ENCODE measurements at regions not wholly inside any gene's neighbourhood (a gene's known extent, or its start where the extent isn't known, plus 50 kb on each side); places are given as distances from the start of the nearest gene placed in this dataset.

GRCh38 chr10:2599571-2599970, 467.8 kb upstream of the PFKP start:
- no peaks in the 10 kb centered on the region for H3K4me1 ChIP-seq (ENCODE audit: control insufficient read depth in 4 of 4, insufficient read depth in 4 of 4, low read length in 3 of 4)
- no peak for TF ChIP-seq EGR1 (IDR thresholded peaks at IDR 0.05; ENCODE audit: low read depth in 2 of 2)
- TF ChIP-seq FOXA1 (IDR thresholded peaks at IDR 0.05) = no peak
- no peak for TF ChIP-seq NR2F2 (IDR thresholded peaks at IDR 0.05)
- TF ChIP-seq, protein P1, sequence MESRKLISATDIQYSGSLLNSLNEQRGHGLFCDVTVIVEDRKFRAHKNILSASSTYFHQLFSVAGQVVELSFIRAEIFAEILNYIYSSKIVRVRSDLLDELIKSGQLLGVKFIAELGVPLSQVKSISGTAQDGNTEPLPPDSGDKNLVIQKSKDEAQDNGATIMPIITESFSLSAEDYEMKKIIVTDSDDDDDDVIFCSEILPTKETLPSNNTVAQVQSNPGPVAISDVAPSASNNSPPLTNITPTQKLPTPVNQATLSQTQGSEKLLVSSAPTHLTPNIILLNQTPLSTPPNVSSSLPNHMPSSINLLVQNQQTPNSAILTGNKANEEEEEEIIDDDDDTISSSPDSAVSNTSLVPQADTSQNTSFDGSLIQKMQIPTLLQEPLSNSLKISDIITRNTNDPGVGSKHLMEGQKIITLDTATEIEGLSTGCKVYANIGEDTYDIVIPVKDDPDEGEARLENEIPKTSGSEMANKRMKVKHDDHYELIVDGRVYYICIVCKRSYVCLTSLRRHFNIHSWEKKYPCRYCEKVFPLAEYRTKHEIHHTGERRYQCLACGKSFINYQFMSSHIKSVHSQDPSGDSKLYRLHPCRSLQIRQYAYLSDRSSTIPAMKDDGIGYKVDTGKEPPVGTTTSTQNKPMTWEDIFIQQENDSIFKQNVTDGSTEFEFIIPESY (IDR thresholded peaks at IDR 0.05) = no peak
- no peak for TF ChIP-seq RXRA (IDR thresholded peaks at IDR 0.05)
- TF ChIP-seq, protein P2, sequence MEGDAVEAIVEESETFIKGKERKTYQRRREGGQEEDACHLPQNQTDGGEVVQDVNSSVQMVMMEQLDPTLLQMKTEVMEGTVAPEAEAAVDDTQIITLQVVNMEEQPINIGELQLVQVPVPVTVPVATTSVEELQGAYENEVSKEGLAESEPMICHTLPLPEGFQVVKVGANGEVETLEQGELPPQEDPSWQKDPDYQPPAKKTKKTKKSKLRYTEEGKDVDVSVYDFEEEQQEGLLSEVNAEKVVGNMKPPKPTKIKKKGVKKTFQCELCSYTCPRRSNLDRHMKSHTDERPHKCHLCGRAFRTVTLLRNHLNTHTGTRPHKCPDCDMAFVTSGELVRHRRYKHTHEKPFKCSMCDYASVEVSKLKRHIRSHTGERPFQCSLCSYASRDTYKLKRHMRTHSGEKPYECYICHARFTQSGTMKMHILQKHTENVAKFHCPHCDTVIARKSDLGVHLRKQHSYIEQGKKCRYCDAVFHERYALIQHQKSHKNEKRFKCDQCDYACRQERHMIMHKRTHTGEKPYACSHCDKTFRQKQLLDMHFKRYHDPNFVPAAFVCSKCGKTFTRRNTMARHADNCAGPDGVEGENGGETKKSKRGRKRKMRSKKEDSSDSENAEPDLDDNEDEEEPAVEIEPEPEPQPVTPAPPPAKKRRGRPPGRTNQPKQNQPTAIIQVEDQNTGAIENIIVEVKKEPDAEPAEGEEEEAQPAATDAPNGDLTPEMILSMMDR (IDR thresholded peaks at IDR 0.05; ENCODE audit: low read depth, low read length, missing input control) = no peak
- TF ChIP-seq GABPA (IDR thresholded peaks at IDR 0.05 in 1 of 2, conservative IDR thresholded peaks at IDR 0.05 in 1 of 2) = no peak
- no peak for TF ChIP-seq MAX (IDR thresholded peaks at IDR 0.05)
- TF ChIP-seq YY1 (IDR thresholded peaks at IDR 0.05) = no peak
- TF ChIP-seq ATF3 (IDR thresholded peaks at IDR 0.05) = no peak
- no peak for TF ChIP-seq SP1 (IDR thresholded peaks at IDR 0.05)
- TF ChIP-seq HNF4A (conservative IDR thresholded peaks at IDR 0.05) = no peak
- no peak for TF ChIP-seq HNF4G (IDR thresholded peaks at IDR 0.05)
- TF ChIP-seq FOXA2 (IDR thresholded peaks at IDR 0.05) = no peak
- TF ChIP-seq REST (IDR thresholded peaks at IDR 0.05) = no peak
- no peak for TF ChIP-seq TAF1 (conservative IDR thresholded peaks at IDR 0.05)
- no peak for TF ChIP-seq JUND (IDR thresholded peaks at IDR 0.05)
- no peak for TF ChIP-seq RAD21 (IDR thresholded peaks at IDR 0.05)
- H3K9ac ChIP-seq (ENCODE audit: low read depth in 1 of 2, low read length in 2 of 2) = no peak overlapping the region
- H3K27me3 ChIP-seq (ENCODE audit: control insufficient read depth in 4 of 4, insufficient read depth in 4 of 4, low read length in 3 of 4) = no peaks in the 10 kb centered on the region
- H3K27ac ChIP-seq (ENCODE audit: low read depth in 1 of 2, low read length in 2 of 2) = no peak overlapping the region
- no peaks in the 10 kb centered on the region for H3K9me3 ChIP-seq (ENCODE audit: control insufficient read depth in 4 of 4, low read length in 3 of 4)
- no peak for DNase-seq (ENCODE audit: low spot score)
- no peaks in the 10 kb centered on the region for H3K36me3 ChIP-seq (ENCODE audit: control insufficient read depth in 4 of 4, insufficient read depth in 3 of 4, low read depth in 1 of 4, low read length in 3 of 4)
- no peak overlapping the region for H3K4me3 ChIP-seq (ENCODE audit: low read depth in 1 of 3, low read length in 3 of 3)
- WGBS = 85% methylated on average over 9 of the region's 9 CpGs
